ENCODE measurements at regions not wholly inside any gene's neighbourhood (a gene's known extent, or its start where the extent isn't known, plus 50 kb on each side); places are given as distances from the start of the nearest gene placed in this dataset.
"Not testable (repeated sequence)": the region's sequence is repeated elsewhere in the genome, so short reads cannot be mapped to it uniquely, and the experiment has no call there.

DNA sequence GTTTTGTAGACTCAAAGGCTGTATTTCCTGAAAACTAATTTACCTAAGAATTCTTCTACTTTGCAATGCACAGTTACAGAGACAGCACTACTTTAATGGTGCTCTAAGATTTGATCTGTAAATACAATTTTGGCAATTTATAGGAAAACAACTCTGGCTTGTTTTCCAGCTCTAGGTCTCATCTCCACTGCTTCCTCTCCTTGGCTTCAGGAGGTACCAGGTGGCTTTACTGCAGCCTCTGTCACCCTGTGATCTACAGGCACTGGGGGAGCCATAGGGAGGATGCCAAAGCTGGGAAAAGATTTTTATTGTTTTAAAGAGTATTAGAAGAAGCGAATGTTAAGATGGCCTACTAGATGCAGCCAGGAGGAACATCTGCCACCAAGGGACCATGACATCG lies 1563.6 kb downstream of the OLFM4 start:
- DNase-seq (ENCODE audit: low spot score in 2 of 2) (no peak), ATAC-seq (replicated peaks; ENCODE audit: extremely low read depth, poor library complexity, severe bottlenecking) (no peak)
- no peak overlapping the region for H3K4me3 Mint-ChIP-seq
- no peaks in the 10 kb centered on the region for H3K4me1 Mint-ChIP-seq
- H3K36me3 Mint-ChIP-seq (ENCODE audit: insufficient read depth): no peaks in the 10 kb centered on the region
- no peak overlapping the region for H3K27ac Mint-ChIP-seq (ENCODE audit: low read depth)
- peaks cover 19% of the 10 kb centered on the region for H3K9me3 Mint-ChIP-seq
- no peaks in the 10 kb centered on the region for H3K27me3 Mint-ChIP-seq

DNA sequence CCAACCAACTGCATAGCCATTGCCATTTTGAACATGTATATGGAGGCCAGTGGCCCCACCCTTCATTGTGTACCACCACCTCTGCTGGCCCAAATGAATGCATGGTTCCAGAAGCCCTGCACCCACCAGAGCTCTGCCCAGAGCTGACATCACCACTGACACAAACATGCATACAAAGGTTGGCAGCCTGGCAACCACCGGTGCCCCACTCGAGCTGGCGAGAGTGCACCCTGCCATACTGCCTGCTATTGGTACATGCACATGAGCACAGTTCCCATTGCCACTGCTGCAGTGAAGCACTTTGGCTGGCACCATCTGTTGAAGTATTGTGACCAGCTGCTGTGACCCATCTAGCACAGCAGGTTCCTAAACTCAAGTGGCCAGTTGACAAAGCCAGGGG lies 1564.9 kb downstream of the OLFM4 start:
- no peak for ATAC-seq (replicated peaks; ENCODE audit: extremely low read depth, poor library complexity, severe bottlenecking)
- Mint-ChIP-seq H3K27me3 (no peaks in the 10 kb centered on the region), H3K9me3 (peaks cover 19% of the 10 kb centered on the region)

DNA sequence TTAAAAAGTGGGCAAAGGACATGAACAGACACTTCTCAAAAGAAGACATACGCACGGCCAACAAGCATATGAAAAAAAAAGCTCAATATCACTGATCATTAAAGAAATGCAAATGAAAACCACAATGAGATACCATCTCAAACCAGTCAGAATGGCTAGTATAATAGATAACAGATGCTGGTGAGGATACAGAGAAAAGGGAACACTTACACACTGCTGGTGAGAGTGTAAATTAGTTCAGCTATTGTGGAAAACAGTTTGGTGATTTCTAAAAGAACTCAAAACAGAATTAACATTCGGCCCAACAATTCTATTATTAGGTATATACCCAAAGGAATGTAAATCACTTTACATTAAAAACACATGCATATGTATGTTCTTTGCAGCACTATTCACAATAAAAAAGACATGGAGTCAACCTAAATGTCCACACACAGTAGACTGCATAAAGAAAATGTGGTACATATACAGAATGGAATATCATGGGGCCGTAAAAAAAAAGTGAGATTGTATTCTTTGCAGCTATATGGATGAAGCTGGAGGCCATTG lies 1569.0 kb downstream of the OLFM4 start:
- no peak for ATAC-seq (replicated peaks; ENCODE audit: extremely low read depth, poor library complexity, severe bottlenecking)
- no peak for DNase-seq (ENCODE audit: low spot score in 2 of 2)
- no peak overlapping the region for H3K27ac Mint-ChIP-seq (ENCODE audit: low read depth)
- no peak overlapping the region for H3K4me3 Mint-ChIP-seq
- H3K9me3 Mint-ChIP-seq: peaks cover 35% of the 10 kb centered on the region
- no peaks in the 10 kb centered on the region for H3K27me3 Mint-ChIP-seq
- no peaks in the 10 kb centered on the region for H3K4me1 Mint-ChIP-seq
- H3K36me3 Mint-ChIP-seq (ENCODE audit: insufficient read depth): no peaks in the 10 kb centered on the region

More for the DNA sequence above, 1564.9 kb downstream of the OLFM4 start:
- H3K4me1 Mint-ChIP-seq: no peaks in the 10 kb centered on the region
- H3K36me3 Mint-ChIP-seq (ENCODE audit: insufficient read depth): no peaks in the 10 kb centered on the region
- no peak for DNase-seq (ENCODE audit: low spot score in 2 of 2)
- H3K27ac Mint-ChIP-seq (ENCODE audit: low read depth): no peak overlapping the region
- H3K4me3 Mint-ChIP-seq: no peak overlapping the region

GRCh38 chr13:54599413-54599812 lies 1570.8 kb downstream of the OLFM4 start:
- Mint-ChIP-seq H3K27ac (ENCODE audit: low read depth) (no peak overlapping the region), H3K9me3 (peaks cover 30% of the 10 kb centered on the region), H3K4me1 (no peaks in the 10 kb centered on the region), H3K36me3 (ENCODE audit: insufficient read depth) (no peaks in the 10 kb centered on the region), H3K4me3 (no peak overlapping the region), H3K27me3 (no peaks in the 10 kb centered on the region)
- ATAC-seq (replicated peaks; ENCODE audit: extremely low read depth, poor library complexity, severe bottlenecking): no peak
- no peak for DNase-seq (ENCODE audit: low spot score in 2 of 2)

DNA sequence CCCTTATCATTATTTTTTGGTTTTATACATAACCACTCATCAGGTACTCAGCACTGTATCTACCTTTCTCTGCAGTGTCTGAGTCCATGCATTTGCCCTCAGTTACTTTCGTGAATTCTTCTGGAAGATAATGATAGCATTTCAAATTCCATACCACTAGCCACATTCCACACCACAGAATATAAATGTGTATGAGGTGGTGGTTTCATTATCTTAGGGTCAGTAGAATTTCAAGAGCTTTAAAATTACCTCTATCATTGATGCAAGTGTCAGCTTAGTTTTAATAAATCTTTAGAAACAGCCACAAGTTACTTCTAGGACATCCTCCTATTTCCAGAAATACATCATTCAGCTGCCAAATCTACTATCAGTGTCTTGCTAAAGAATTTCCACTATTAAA lies 1578.3 kb downstream of the OLFM4 start:
- ATAC-seq (replicated peaks; ENCODE audit: extremely low read depth, poor library complexity, severe bottlenecking): no peak
- no peaks in the 10 kb centered on the region for H3K4me1 Mint-ChIP-seq
- DNase-seq (ENCODE audit: low spot score in 2 of 2): no peak
- no peak overlapping the region for H3K27ac Mint-ChIP-seq (ENCODE audit: low read depth)
- H3K4me3 Mint-ChIP-seq: no peak overlapping the region
- H3K9me3 Mint-ChIP-seq: peaks cover 28% of the 10 kb centered on the region
- H3K27me3 Mint-ChIP-seq: no peaks in the 10 kb centered on the region
- H3K36me3 Mint-ChIP-seq (ENCODE audit: insufficient read depth): no peaks in the 10 kb centered on the region

GRCh38 chr13:54607421-54607820 lies 1578.8 kb downstream of the OLFM4 start:
- DNase-seq (ENCODE audit: low spot score in 2 of 2) (no peak), ATAC-seq (replicated peaks; ENCODE audit: extremely low read depth, poor library complexity, severe bottlenecking) (no peak)
- H3K4me3 Mint-ChIP-seq: no peak overlapping the region
- H3K36me3 Mint-ChIP-seq (ENCODE audit: insufficient read depth): no peaks in the 10 kb centered on the region
- no peaks in the 10 kb centered on the region for H3K27me3 Mint-ChIP-seq
- H3K27ac Mint-ChIP-seq (ENCODE audit: low read depth): no peak overlapping the region
- H3K4me1 Mint-ChIP-seq: no peaks in the 10 kb centered on the region
- peaks cover 28% of the 10 kb centered on the region for H3K9me3 Mint-ChIP-seq

GRCh38 chr13:54611390-54611789 lies 1582.8 kb downstream of the OLFM4 start:
- DNase-seq (ENCODE audit: low spot score in 2 of 2) (no peak), ATAC-seq (replicated peaks; ENCODE audit: extremely low read depth, poor library complexity, severe bottlenecking) (no peak)
- Mint-ChIP-seq H3K4me3 (no peak overlapping the region), H3K4me1 (no peaks in the 10 kb centered on the region), H3K9me3 (peaks cover 17% of the 10 kb centered on the region), H3K27me3 (no peaks in the 10 kb centered on the region), H3K36me3 (ENCODE audit: insufficient read depth) (peaks cover 2% of the 10 kb centered on the region), H3K27ac (ENCODE audit: low read depth) (no peak overlapping the region)

GRCh38 chr13:54614726-54615125 lies 1586.1 kb downstream of the OLFM4 start:
- Mint-ChIP-seq H3K27me3 (no peaks in the 10 kb centered on the region), H3K4me1 (no peaks in the 10 kb centered on the region), H3K27ac (ENCODE audit: low read depth) (no peak overlapping the region), H3K9me3 (peaks cover 9% of the 10 kb centered on the region), H3K4me3 (no peak overlapping the region), H3K36me3 (ENCODE audit: insufficient read depth) (peaks cover 2% of the 10 kb centered on the region)
- no peak for DNase-seq (ENCODE audit: low spot score in 2 of 2)
- ATAC-seq (replicated peaks; ENCODE audit: extremely low read depth, poor library complexity, severe bottlenecking): no peak

GRCh38 chr13:54626504-54626903 lies 1597.9 kb downstream of the OLFM4 start:
- not testable (repeated sequence) for H3K4me3 Mint-ChIP-seq; H3K4me1 Mint-ChIP-seq; H3K27me3 Mint-ChIP-seq; H3K27ac Mint-ChIP-seq (ENCODE audit: low read depth); ATAC-seq (replicated peaks; ENCODE audit: extremely low read depth, poor library complexity, severe bottlenecking); H3K36me3 Mint-ChIP-seq (ENCODE audit: insufficient read depth); DNase-seq (ENCODE audit: low spot score in 2 of 2)
- H3K9me3 Mint-ChIP-seq: peaks cover 16% of the 10 kb centered on the region

- no peak overlapping the region for H3K4me3 Mint-ChIP-seq
- no peaks in the 10 kb centered on the region for H3K4me1 Mint-ChIP-seq
- DNase-seq (ENCODE audit: low spot score in 2 of 2): no peak
- no peak overlapping the region for H3K27ac Mint-ChIP-seq (ENCODE audit: low read depth)
- H3K36me3 Mint-ChIP-seq (ENCODE audit: insufficient read depth): no peaks in the 10 kb centered on the region
- no peaks in the 10 kb centered on the region for H3K27me3 Mint-ChIP-seq
- H3K9me3 Mint-ChIP-seq: peaks cover 17% of the 10 kb centered on the region
- no peak for ATAC-seq (replicated peaks; ENCODE audit: extremely low read depth, poor library complexity, severe bottlenecking)
These were observed 1599.2 kb downstream of the OLFM4 start for GRCh38 chr13:54627646-54628372.

GRCh38 chr13:54628383-54628782 lies 1599.8 kb downstream of the OLFM4 start:
- no peaks in the 10 kb centered on the region for H3K27me3 Mint-ChIP-seq
- H3K36me3 Mint-ChIP-seq (ENCODE audit: insufficient read depth): no peaks in the 10 kb centered on the region
- DNase-seq (ENCODE audit: low spot score in 2 of 2): no peak
- H3K4me3 Mint-ChIP-seq: no peak overlapping the region
- H3K9me3 Mint-ChIP-seq: peaks cover 17% of the 10 kb centered on the region
- no peaks in the 10 kb centered on the region for H3K4me1 Mint-ChIP-seq
- ATAC-seq (replicated peaks; ENCODE audit: extremely low read depth, poor library complexity, severe bottlenecking): no peak
- H3K27ac Mint-ChIP-seq (ENCODE audit: low read depth): no peak overlapping the region

DNA sequence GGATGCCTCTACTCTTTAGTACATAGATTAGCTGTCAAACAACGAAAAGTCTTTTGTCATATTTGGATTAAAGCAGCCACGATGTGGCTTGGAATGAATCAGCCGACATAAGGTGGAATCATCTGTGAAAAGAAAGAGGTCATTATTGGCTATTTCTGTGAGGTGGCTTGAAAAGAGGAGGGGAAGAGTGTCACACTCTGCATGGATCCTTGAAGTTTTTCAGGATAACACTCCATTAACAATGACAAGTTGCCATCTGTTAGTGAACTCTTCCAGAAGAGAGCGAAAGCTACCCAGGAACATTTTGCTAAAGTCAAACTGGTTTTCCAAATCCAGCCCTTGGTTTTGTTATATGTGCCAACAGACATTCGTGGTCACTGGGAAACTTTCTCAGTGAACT lies 1604.8 kb downstream of the OLFM4 start:
- Mint-ChIP-seq H3K9me3 (peaks cover 10% of the 10 kb centered on the region), H3K27ac (ENCODE audit: low read depth) (no peak overlapping the region), H3K36me3 (ENCODE audit: insufficient read depth) (no peaks in the 10 kb centered on the region), H3K4me3 (no peak overlapping the region), H3K4me1 (no peaks in the 10 kb centered on the region), H3K27me3 (no peaks in the 10 kb centered on the region)
- no peak for DNase-seq (ENCODE audit: low spot score in 2 of 2)
- no peak for ATAC-seq (replicated peaks; ENCODE audit: extremely low read depth, poor library complexity, severe bottlenecking)

- H3K27ac Mint-ChIP-seq (ENCODE audit: low read depth): no peak overlapping the region
- DNase-seq (ENCODE audit: low spot score in 2 of 2) (no peak), ATAC-seq (replicated peaks; ENCODE audit: extremely low read depth, poor library complexity, severe bottlenecking) (no peak)
- H3K4me1 Mint-ChIP-seq: no peaks in the 10 kb centered on the region
- H3K4me3 Mint-ChIP-seq: no peak overlapping the region
- no peaks in the 10 kb centered on the region for H3K27me3 Mint-ChIP-seq
- no peaks in the 10 kb centered on the region for H3K36me3 Mint-ChIP-seq (ENCODE audit: insufficient read depth)
- peaks cover 13% of the 10 kb centered on the region for H3K9me3 Mint-ChIP-seq
These were observed 1607.6 kb downstream of the OLFM4 start for GRCh38 chr13:54636231-54636630.

Data from central memory CD8-positive, alpha-beta T cell (primary cell).